Skeletal muscle tissue (tissue), 3 donors: ENCODE measurements at regions not wholly inside any gene's neighbourhood (a gene's known extent, or its start where the extent isn't known, plus 50 kb on each side); places are given as distances from the start of the nearest gene placed in this dataset.

Experiments used
- H3K27ac ChIP-seq: one replicate; pipeline ENCODE4 v1.7.0; 2013; ENCODE audit warnings: mild to moderate bottlenecking, low read depth, low read length, inconsistent platforms
- H3K27me3 ChIP-seq, 3 donors: one replicate each; pipeline ENCODE4 v1.7.0; 2013; ENCODE audit warnings: low read length in 3 of 3; ENCODE audit not compliant: control insufficient read depth in 3 of 3, insufficient read depth in 3 of 3
- H3K36me3 ChIP-seq, 3 donors: one replicate each; pipeline ENCODE4 v1.7.0; 2013; ENCODE audit warnings: low read length in 3 of 3; ENCODE audit not compliant: control insufficient read depth in 3 of 3, insufficient read depth in 3 of 3
- H3K4me1 ChIP-seq, 3 donors: one replicate each; pipeline ENCODE4 v1.7.0; 2013; ENCODE audit warnings: low read length in 3 of 3, mild to moderate bottlenecking in 3 of 3; ENCODE audit not compliant: control insufficient read depth in 3 of 3, insufficient read depth in 3 of 3
- H3K4me3 ChIP-seq, 3 donors: one replicate each; pipeline ENCODE4 v1.7.0; 2013; ENCODE audit warnings: low read length in 3 of 3
- H3K9ac ChIP-seq, 3 donors: one replicate each; pipeline ENCODE4 v1.7.0; 2013; ENCODE audit warnings: low read length in 3 of 3, mild to moderate bottlenecking in 3 of 3, moderate library complexity in 2 of 3, low read depth in 1 of 3
- H3K9me3 ChIP-seq, 3 donors: one replicate each; pipeline ENCODE4 v1.7.0; 2013; ENCODE audit warnings: low read length in 3 of 3; ENCODE audit not compliant: control insufficient read depth in 3 of 3
- donor health status: Osteomylitis.

GRCh38 chr5:135279328-135279727 is 119.7 kb downstream of the MACROH2A1 start:
- Histone ChIP-seq H3K4me1 (no peaks in the 10 kb centered on the region), H3K4me3 (no peak overlapping the region), H3K9me3 (no peaks in the 10 kb centered on the region), H3K9ac (no peak overlapping the region), H3K36me3 (no peaks in the 10 kb centered on the region), H3K27ac (no peak overlapping the region), H3K27me3 (no peaks in the 10 kb centered on the region)

GRCh38 chr5:135276151-135276550 is 122.9 kb downstream of the MACROH2A1 start:
- Histone ChIP-seq H3K4me3 (no peak overlapping the region), H3K27me3 (no peaks in the 10 kb centered on the region), H3K9me3 (no peaks in the 10 kb centered on the region), H3K27ac (no peak overlapping the region), H3K9ac (no peak overlapping the region), H3K36me3 (no peaks in the 10 kb centered on the region), H3K4me1 (peaks cover 14 to 19% (median 16%) of the 10 kb centered on the region in 3 donors)

- no peaks in the 10 kb centered on the region for H3K9me3 ChIP-seq
- no peak overlapping the region for H3K9ac ChIP-seq
- H3K4me1 ChIP-seq = peaks cover 27 to 37% (median 29%) of the 10 kb centered on the region in 3 donors
- H3K36me3 ChIP-seq = no peaks in the 10 kb centered on the region
- no peaks in the 10 kb centered on the region for H3K27me3 ChIP-seq
- H3K4me3 ChIP-seq = no peak overlapping the region
- no peak overlapping the region for H3K27ac ChIP-seq
These were observed 125.8 kb downstream of the MACROH2A1 start for GRCh38 chr5:135273212-135273611.

- Histone ChIP-seq H3K4me3 (no peak overlapping the region), H3K9me3 (no peaks in the 10 kb centered on the region), H3K27me3 (no peaks in the 10 kb centered on the region), H3K9ac (peak overlapping the region; percentile 3 to 71 (median 41)), H3K27ac (peak overlapping the region; percentile 93), H3K36me3 (no peaks in the 10 kb centered on the region), H3K4me1 (peaks cover 27 to 38% (median 29%) of the 10 kb centered on the region in 3 donors)
These were observed 126.7 kb downstream of the MACROH2A1 start for GRCh38 chr5:135272311-135272805.

- Histone ChIP-seq H3K4me3 (no peak overlapping the region), H3K9ac (peak overlapping the region in 2 of 3 donors; percentile 41 to 71), H3K27me3 (no peaks in the 10 kb centered on the region), H3K36me3 (no peaks in the 10 kb centered on the region), H3K4me1 (peaks cover 27 to 43% (median 29%) of the 10 kb centered on the region in 3 donors), H3K27ac (peak overlapping the region; percentile 93), H3K9me3 (no peaks in the 10 kb centered on the region)
These were observed 127.3 kb downstream of the MACROH2A1 start for GRCh38 chr5:135271533-135272310.

GRCh38 chr5:135269931-135270421 is 129.1 kb downstream of the MACROH2A1 start:
- Histone ChIP-seq H3K9ac (peak overlapping the region; percentile 73 to 81 (median 79)), H3K4me3 (peak overlapping the region; percentile 28 to 41 (median 35)), H3K9me3 (no peaks in the 10 kb centered on the region), H3K4me1 (peaks cover 27 to 47% (median 29%) of the 10 kb centered on the region in 3 donors), H3K36me3 (no peaks in the 10 kb centered on the region), H3K27me3 (no peaks in the 10 kb centered on the region), H3K27ac (peak overlapping the region; percentile 93)

GRCh38 chr5:135269199-135269598 is 129.8 kb downstream of the MACROH2A1 start:
- H3K4me1 ChIP-seq = peaks cover 27 to 50% (median 29%) of the 10 kb centered on the region in 3 donors
- H3K9ac ChIP-seq = peak overlapping the region; percentile 73 to 81 (median 79)
- no peaks in the 10 kb centered on the region for H3K9me3 ChIP-seq
- peak overlapping the region; percentile 93 for H3K27ac ChIP-seq
- peak overlapping the region in 2 of 3 donors; percentile 8 to 28 for H3K4me3 ChIP-seq
- no peaks in the 10 kb centered on the region for H3K27me3 ChIP-seq
- no peaks in the 10 kb centered on the region for H3K36me3 ChIP-seq

- H3K4me1 ChIP-seq = peaks cover 18 to 49% (median 25%) of the 10 kb centered on the region in 3 donors
- no peak overlapping the region for H3K9ac ChIP-seq
- peak overlapping the region; percentile 21 for H3K27ac ChIP-seq
- H3K9me3 ChIP-seq = no peaks in the 10 kb centered on the region
- H3K4me3 ChIP-seq = no peak overlapping the region
- no peaks in the 10 kb centered on the region for H3K27me3 ChIP-seq
- H3K36me3 ChIP-seq = no peaks in the 10 kb centered on the region
These were observed 132.1 kb downstream of the MACROH2A1 start for GRCh38 chr5:135266975-135267374.

- Histone ChIP-seq H3K36me3 (no peaks in the 10 kb centered on the region), H3K9me3 (no peaks in the 10 kb centered on the region), H3K4me1 (peaks cover 13 to 42% (median 18%) of the 10 kb centered on the region in 3 donors), H3K27ac (peak overlapping the region; percentile 6), H3K4me3 (no peak overlapping the region), H3K9ac (peak overlapping the region in 1 of 3 donors; percentile 41), H3K27me3 (no peaks in the 10 kb centered on the region)
These were observed 132.8 kb downstream of the MACROH2A1 start for GRCh38 chr5:135266303-135266635.
